ENCODE measurements at regions not wholly inside any gene's neighbourhood (a gene's known extent, or its start where the extent isn't known, plus 50 kb on each side); places are given as distances from the start of the nearest gene placed in this dataset.

DNA sequence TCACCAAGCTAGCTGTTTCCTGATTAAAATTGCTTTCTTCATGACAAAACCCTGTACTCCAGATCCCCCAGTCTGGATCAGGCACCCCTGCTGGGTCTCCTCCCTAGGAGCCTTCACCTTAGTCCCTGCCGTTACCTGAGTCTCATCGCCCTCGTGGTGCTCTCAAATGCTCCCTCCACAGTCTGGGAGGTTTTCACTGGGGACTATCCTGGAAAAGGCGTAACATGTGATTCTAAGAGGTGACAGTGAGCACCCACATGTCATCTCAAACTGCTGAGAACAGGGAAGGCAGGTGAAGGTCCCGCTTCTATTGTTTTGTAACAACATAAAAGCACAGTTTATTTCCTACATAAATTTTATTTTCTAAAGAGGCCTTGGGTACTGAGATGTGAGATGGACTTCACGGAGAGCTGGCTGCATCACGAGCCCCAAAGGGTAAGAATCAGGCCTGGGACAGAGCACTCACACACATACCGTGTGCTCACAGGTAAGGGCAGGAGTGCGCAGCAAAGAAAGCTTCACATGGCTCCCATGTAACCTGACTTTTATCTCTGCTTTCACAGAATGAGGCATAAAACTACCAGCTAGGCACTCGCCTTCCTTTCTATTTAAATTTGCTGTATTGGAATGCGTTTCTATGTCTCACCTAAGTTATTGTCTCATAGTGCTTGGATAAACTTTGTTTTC lies 531.5 kb downstream of the RNF144A start:
- no peak overlapping the region for H3K4me3 ChIP-seq (ENCODE audit: low read depth, low read length)
- no peak for TF ChIP-seq MYC (IDR thresholded peaks at IDR 0.05; ENCODE audit: low read depth, low read length)
- TF ChIP-seq POLR2A (IDR thresholded peaks at IDR 0.05; ENCODE audit: extremely low read depth, insufficient read length) = no peak
- TF ChIP-seq, protein P1, sequence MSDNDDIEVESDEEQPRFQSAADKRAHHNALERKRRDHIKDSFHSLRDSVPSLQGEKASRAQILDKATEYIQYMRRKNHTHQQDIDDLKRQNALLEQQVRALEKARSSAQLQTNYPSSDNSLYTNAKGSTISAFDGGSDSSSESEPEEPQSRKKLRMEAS (IDR thresholded peaks at IDR 0.05; ENCODE audit: low read depth, low read length) = no peak
- no peak for DNase-seq (ENCODE audit: low read depth)

DNA sequence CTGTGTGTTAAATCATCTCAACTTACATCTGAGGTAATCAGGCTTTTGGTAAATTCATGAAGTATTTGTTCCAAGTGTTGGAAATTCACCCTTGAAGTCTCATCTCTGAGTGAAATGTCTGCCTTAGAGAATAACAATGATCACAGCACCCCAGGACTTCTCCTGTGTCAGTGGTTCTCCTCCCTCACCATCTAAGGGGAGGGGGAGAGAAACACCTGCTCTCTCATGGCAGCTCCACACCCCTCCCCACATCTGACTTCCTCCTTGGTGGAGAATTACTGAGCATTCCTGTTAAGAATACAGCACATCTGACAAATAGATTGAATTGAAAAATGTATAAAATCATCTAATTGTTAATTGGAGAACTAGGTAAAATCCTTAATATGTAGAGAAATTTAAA lies 532.1 kb downstream of the RNF144A start:
- DNase-seq (ENCODE audit: low read depth) = no peak
- no peak overlapping the region for H3K4me3 ChIP-seq (ENCODE audit: low read depth, low read length)
- TF ChIP-seq, protein P2, sequence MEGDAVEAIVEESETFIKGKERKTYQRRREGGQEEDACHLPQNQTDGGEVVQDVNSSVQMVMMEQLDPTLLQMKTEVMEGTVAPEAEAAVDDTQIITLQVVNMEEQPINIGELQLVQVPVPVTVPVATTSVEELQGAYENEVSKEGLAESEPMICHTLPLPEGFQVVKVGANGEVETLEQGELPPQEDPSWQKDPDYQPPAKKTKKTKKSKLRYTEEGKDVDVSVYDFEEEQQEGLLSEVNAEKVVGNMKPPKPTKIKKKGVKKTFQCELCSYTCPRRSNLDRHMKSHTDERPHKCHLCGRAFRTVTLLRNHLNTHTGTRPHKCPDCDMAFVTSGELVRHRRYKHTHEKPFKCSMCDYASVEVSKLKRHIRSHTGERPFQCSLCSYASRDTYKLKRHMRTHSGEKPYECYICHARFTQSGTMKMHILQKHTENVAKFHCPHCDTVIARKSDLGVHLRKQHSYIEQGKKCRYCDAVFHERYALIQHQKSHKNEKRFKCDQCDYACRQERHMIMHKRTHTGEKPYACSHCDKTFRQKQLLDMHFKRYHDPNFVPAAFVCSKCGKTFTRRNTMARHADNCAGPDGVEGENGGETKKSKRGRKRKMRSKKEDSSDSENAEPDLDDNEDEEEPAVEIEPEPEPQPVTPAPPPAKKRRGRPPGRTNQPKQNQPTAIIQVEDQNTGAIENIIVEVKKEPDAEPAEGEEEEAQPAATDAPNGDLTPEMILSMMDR (IDR thresholded peaks at IDR 0.05; ENCODE audit: low read depth, low read length) = no peak

DNA sequence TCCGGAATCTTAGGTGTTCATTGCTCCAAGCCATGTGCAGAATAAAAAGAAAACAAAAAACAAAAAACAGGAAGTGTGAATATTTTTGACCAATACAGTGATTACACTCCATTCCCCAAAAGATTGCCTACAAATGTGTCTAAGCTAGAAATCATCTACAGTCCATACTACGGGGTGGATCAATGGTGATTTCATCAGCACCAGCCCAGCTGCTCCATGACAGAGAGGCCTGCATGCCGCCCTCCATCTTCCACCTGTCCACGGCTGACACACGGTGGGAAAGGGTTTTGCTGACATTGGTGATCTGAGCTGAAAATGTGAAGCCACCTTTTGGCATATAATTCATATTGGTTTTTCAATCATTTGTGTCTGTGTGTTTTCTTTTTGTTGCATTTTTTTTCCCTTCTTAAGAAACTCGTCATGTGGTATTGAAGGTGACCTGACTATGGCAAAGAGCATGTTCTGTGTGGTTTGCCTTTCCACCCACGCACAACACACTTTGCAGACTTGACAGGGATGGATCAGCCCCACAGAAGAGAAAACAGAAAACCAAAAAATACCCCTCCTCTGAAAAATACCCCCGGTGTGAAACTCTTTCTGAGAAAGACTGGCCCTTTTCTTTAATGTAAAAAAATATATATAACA lies 533.1 kb downstream of the RNF144A start:
- TF ChIP-seq, protein P1 (IDR thresholded peaks at IDR 0.05; ENCODE audit: low read depth, low read length) = no peak
- TF ChIP-seq POLR2A (IDR thresholded peaks at IDR 0.05; ENCODE audit: extremely low read depth, insufficient read length) = no peak
- no peak for TF ChIP-seq MYC (IDR thresholded peaks at IDR 0.05; ENCODE audit: low read depth, low read length)
- TF ChIP-seq, protein P2 (IDR thresholded peaks at IDR 0.05; ENCODE audit: low read depth, low read length) = no peak
- DNase-seq (ENCODE audit: low read depth) = no peak
- H3K4me3 ChIP-seq (ENCODE audit: low read depth, low read length) = no peak overlapping the region

DNA sequence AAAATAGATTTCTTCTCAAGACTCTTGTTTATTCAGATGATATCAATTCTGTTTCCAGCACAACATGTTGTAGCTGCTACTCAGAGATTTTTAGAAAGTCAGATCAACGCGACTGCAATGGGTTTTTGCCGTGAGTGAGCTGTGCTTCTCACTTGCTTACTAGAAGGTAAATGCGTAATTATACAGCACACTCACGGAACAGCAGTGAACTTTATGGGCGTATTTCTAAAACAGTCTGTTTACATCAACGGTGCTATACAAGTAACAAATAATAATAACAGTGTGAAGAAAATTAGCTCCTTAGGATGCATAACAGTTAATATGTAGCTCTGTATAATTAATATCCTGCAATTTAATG lies 533.6 kb downstream of the RNF144A start:
- TF ChIP-seq, protein P2 (IDR thresholded peaks at IDR 0.05; ENCODE audit: low read depth, low read length) = no peak
- TF ChIP-seq MYC (IDR thresholded peaks at IDR 0.05; ENCODE audit: low read depth, low read length) (no peak), POLR2A (IDR thresholded peaks at IDR 0.05; ENCODE audit: extremely low read depth, insufficient read length) (no peak)
- TF ChIP-seq, protein P1 (IDR thresholded peaks at IDR 0.05; ENCODE audit: low read depth, low read length) = no peak
- no peak for DNase-seq (ENCODE audit: low read depth)

DNA sequence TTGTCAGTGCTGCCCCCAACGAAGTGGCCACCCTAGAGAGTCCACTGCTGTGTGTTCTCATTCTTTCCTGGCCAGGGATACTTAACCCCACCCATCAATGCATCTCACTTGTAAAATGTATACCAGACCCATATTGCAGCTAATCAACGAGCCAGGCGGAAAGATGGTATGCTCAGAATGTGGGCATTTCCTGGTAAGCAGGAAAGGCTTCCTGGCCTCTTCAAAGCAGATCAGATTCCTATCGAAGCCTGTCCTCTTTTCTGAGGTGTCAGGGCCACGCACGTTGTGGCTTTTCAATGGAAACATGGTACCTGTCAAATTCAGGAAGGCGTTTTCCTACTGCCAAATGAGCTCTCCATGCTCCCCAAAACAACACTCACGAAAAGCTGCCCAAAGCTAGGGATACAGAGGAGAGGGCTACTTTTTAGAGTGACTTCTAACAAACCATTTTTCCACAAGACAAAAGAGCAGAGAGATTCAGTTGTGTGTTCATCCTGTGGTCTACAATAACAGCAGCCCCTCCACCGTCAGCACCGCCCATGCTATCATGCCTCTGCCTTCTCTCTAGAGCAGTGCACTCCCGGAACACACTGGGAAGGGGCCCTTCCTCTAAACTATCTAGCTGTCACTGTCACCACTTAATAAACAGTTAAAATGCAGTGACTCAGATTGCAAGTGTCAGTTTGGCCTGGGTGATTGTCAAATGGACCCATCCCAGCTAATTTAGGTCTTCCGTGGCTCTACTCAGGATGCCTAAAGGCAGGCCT lies 535.1 kb downstream of the RNF144A start:
- H3K4me3 ChIP-seq (ENCODE audit: low read depth, low read length) = no peak overlapping the region
- no peak for DNase-seq (ENCODE audit: low read depth)
- TF ChIP-seq, protein P1 (IDR thresholded peaks at IDR 0.05; ENCODE audit: low read depth, low read length) = no peak
- TF ChIP-seq, protein P2 (IDR thresholded peaks at IDR 0.05; ENCODE audit: low read depth, low read length) = no peak
- no peak for TF ChIP-seq POLR2A (IDR thresholded peaks at IDR 0.05; ENCODE audit: extremely low read depth, insufficient read length)
- no peak for TF ChIP-seq MYC (IDR thresholded peaks at IDR 0.05; ENCODE audit: low read depth, low read length)

More for the DNA sequence above, 533.6 kb downstream of the RNF144A start:
- H3K4me3 ChIP-seq (ENCODE audit: low read depth, low read length) = no peak overlapping the region

DNA sequence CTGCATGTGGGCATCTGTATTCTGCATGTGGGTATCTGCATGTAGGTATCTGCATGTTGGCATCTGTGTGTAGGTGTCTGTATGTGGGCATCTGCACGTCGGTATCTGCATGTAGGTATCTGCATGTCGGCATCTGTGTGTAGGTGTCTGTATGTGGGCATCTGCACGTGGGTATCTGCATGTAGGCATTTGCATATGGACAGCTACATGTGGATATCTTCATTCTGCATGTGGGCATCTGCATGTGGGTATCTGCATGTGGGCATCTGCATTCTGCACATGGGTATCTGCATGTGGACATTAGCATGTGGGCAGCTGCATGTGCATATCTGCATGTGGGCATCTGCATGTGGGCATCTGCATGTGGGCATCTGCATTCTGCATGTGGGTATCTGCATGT lies 537.4 kb downstream of the RNF144A start:
- no peak overlapping the region for H3K4me3 ChIP-seq (ENCODE audit: low read depth, low read length)
- DNase-seq (ENCODE audit: low read depth) = no peak
- no peak for TF ChIP-seq POLR2A (IDR thresholded peaks at IDR 0.05; ENCODE audit: extremely low read depth, insufficient read length)
- TF ChIP-seq MYC (IDR thresholded peaks at IDR 0.05; ENCODE audit: low read depth, low read length) = no peak
- TF ChIP-seq, protein P2 (IDR thresholded peaks at IDR 0.05; ENCODE audit: low read depth, low read length) = no peak
- TF ChIP-seq, protein P1 (IDR thresholded peaks at IDR 0.05; ENCODE audit: low read depth, low read length) = no peak

Measured in NB4 (cell line).